AG08396 (cell line): ENCODE measurements at regions not wholly inside any gene's neighbourhood (a gene's known extent, or its start where the extent isn't known, plus 50 kb on each side); places are given as distances from the start of the nearest gene placed in this dataset.
"Not testable (repeated sequence)": the region's sequence is repeated elsewhere in the genome, so short reads cannot be mapped to it uniquely, and the experiment has no call there.

Experiments
- DNase-seq: peaks from one replicate; pipeline ENCODE4 v3.0.0; 2012; ENCODE audit warnings: low spot score, mixed read lengths

DNA sequence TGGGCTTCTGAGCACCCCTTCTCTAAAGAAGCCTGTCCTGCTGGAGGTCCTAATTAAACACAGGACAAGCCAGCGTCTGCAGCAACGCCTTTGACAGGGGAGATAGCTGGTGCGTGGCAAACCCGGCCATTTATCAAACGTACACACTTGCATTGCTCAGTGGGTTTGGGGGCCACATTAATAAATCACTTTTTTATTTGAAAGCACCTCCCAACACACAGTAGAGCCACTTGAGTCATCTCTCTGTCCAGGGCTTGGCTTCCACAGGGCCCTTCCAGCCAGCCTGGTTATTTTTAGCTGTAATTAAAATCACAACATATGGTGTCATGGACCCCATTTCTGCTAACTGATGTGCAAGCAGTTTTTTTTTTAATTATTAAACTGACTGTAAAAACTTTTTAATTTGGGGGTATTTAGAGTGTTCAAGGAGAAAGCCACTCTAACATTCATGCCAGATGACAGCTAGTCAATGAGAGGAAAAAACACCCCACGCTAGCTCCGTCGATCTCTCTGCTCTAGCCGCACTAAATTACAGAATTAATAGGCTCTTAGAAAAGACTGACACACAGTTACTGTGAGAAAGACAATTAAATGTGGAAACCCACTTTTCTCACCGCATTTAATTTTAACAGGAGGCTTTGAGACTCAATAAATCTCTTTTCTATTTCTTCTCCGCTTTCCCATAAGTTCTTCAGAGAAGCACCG is 201.0 kb upstream of the WSCD1 start:
- no peak for DNase-seq

GRCh38 chr17:5870231-5870953 is 199.8 kb upstream of the WSCD1 start:
- DNase-seq: no peak

GRCh38 chr17:5871666-5872065 is 198.5 kb upstream of the WSCD1 start:
- no peak for DNase-seq

DNA sequence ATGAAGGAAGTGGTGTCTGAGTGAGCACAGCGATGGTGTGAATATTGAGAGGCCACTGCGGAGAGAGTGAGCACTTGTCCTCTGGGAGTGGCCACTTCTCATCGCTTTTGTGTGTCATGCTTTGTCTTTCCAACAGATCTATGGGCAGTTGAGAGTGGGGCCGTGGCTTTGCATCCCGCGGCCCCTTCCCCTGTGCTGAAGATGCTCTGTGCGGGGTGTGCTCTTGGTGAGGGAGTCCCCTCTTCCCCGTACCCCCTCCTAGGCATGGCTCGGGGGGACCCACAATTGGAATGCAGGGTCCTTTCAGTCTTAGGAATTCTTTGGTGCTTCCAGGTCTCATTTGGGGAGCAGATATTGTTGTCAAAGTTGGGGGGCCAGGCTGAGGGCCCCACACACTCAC is 197.3 kb upstream of the WSCD1 start:
- DNase-seq: no peak

GRCh38 chr17:5873781-5874180 is 196.4 kb upstream of the WSCD1 start:
- DNase-seq: no peak

GRCh38 chr17:5874486-5874885 is 195.7 kb upstream of the WSCD1 start:
- no peak for DNase-seq

- no peak for DNase-seq
Observed at GRCh38 chr17:5877366-5877765, 192.8 kb upstream of the WSCD1 start.

- DNase-seq: peak; percentile 18
Observed at GRCh38 chr17:5877948-5878347, 192.2 kb upstream of the WSCD1 start.

DNA sequence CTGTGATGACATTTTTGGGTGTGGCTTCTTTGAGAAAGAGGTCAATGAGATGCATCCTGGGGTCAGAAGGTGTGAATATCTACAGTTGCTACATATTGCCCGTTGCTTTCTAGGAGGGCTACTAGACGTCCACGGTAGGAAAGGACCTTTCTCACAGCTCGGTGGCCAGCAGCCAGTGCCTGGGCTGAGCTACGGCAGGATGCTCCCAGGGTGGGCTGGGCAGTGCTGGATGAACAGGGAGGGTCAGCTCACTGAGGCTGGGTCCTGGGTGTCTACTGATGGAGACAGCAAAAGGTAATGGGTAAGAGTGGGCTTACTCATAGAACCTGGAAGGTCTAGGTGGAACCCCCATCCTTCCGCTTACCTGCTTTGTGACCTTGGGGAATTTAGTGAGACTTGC is 188.3 kb upstream of the WSCD1 start:
- no peak for DNase-seq

GRCh38 chr17:5883775-5884665 is 186.2 kb upstream of the WSCD1 start:
- DNase-seq: no peak

DNA sequence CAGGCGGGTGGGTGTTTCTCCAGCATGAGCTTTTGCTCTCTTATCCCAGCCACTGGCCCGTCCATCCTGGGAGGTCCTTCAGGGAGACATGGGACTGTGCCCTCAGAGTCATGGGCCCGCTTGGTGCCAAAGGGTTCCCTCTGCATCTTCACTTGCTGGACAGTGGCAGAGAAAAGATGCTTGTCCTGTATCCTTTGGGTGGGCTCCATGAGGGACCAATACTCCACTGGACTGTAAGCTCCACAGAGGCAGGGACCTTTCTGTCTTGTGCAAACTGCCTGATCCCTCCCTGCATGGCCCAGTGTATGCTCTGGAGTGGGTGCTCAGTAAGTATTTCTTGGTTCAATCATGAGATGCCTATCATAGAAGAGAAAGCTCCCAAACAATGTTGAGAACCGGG is 184.8 kb upstream of the WSCD1 start:
- DNase-seq: no peak

DNA sequence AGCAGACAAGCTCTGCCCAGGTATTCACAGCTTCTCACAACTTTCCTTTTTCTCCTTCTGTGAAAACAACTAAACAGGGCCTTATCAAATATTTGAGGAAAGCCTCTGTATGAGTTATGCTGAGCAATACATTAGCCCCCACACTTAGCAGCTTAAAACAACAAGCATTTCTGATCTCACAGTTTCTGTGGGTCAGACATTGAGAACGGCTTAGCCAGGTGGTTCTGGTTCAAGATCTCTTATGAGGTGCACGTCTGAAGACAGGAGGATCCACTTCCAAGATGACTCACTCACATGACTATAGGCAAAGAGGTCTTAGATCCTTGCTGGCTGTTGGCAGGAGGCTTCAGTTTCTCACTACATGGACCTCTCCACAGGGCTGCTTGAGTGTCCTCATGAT is 181.4 kb upstream of the WSCD1 start:
- no peak for DNase-seq

DNA sequence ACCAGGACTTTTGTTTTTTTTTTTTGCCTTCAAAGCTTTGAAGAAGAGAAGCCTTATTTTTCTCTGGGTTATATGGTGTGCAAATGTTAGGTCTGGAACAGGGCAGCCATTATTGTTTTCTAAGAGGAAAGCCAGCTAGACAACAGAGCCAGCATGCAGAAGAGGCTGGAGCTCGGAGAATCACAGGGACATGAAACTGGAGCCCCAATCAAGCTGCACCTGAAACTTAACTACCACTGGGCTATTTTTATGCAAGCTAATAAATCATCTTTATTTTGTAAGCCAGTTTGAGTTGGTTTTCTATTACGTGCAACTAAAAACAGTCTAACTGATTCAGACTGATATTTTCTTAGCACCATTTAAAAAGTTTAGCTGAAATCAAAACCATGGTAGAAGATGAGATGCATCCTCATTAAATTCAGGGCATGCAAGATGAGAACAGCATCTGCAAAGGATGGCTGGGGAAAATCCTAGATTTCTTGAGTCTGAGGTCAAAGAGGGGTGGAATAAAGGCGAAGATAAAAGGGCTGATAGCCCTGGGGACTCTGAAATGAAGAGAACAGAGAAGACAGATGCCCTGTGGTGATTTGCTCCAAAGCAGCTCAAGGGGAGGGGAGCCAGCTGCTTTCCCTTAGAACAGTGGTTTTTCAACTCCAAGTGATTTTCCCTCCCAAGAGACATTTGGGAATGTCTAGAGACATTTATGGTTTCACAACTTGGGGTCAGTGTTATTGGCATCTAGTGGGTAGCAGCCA is 177.1 kb upstream of the WSCD1 start:
- no peak for DNase-seq

- DNase-seq: no peak
Observed at GRCh38 chr17:5893741-5894140, 176.4 kb upstream of the WSCD1 start.

DNA sequence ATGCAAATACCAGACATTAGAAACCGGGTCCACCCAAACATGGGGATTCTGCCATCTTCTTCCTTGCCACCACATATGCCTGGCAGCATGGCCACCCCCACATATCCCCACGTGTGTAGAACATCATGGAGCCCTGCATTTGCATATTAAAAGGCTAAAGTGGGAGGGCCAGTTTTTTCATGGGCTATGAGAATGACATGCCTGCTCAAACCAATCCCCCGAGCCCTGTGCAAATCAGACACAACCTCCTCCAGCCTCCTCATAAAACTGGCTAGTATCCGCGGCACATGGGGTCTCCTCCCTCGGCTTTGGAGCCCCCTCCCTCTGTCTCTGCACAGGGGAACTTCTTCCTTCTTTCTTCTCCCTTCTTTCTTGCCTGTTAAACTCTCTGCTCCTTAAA is 174.9 kb upstream of the WSCD1 start:
- no peak for DNase-seq

DNA sequence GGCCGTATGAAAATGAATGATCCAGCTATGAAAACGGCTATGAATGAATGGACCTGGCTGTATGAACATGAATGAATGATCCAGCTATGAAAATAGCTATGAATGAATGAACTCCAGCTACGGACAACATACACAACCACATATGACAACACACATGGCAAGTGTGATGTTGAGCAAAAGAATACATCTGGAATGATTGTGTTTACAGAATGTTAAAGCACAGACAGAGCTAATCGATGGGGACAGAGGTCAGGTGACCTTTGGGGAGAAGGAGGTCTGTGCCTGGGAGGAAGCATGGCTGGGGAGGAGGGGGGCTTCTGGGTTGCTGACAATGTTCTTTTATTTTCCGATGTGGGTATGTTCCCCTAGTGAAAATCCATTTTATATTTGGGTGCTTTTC is 174.0 kb upstream of the WSCD1 start:
- no peak for DNase-seq

- no peak for DNase-seq
Observed at GRCh38 chr17:5897275-5897911, 172.8 kb upstream of the WSCD1 start.

DNA sequence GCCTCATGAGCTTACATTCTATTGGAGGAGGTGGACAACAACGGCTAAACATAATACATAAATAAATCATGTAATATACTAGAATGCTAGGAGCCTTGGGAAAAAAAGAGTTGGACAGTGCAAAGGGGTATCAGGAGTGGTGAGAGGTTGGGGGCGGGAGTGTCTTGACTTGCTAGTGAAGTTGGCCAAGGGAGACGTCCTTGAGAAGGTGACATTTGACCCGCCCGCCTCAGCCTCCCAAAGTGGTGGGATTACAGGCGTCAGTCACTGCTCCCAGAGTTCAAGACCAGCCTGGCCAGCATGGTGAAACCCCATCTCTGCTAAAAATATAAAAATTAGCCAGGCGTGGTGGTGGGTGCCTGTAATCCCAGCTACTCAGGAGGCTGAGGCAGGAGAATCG is 172.2 kb upstream of the WSCD1 start:
- DNase-seq: not testable (repeated sequence)

- no peak for DNase-seq
Observed at GRCh38 chr17:5898406-5898805, 171.8 kb upstream of the WSCD1 start.

DNA sequence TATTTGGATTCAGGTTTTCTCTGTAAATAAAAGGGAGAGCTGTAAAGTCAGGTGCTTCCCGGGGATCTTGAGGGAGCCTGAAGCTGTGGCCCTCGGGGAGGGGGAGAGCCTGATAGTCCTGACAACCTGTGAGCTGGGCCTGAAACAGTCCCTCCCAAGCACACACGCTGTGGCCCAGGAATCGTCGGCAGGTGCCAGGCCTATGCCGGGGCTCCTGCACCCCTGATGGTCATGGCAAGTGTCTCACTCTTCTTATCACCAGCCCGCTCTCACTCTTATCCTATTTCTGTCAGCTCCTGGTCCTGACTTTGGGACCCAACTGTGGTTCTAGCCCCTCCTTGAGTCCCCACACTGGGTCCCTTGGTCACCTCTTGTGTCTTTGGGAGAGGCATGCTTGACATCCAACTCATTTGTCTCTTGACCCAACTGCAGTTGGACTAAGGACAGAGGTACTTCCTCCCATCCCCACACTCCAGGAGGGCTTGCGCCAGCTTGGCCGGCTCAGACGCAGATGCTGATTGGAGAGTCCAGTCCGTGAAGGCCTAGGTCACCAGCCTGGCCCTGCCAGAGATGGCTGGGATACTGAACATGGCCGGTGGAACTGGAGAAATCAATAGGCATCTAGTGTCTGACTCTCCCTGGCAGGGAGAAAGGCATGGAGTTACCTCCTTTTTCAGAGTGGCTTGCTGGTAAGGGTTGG is 170.5 kb upstream of the WSCD1 start:
- no peak for DNase-seq

- DNase-seq: no peak
Observed at GRCh38 chr17:5901731-5902130, 168.4 kb upstream of the WSCD1 start.
